ENCODE measurements at regions not wholly inside any gene's neighbourhood (a gene's known extent, or its start where the extent isn't known, plus 50 kb on each side); places are given as distances from the start of the nearest gene placed in this dataset.

GRCh38 chrX:26586570-26586969, 370.6 kb downstream of the MAGEB5 start:
- TF ChIP-seq CTCF (IDR thresholded peaks at IDR 0.05) (no peak), POLR2AphosphoS5 (IDR thresholded peaks at IDR 0.05; ENCODE audit: insufficient read depth in 1 of 2, low read depth in 1 of 2) (no peak)

All from vagina (tissue), 2 donors.